ENCODE measurements at regions not wholly inside any gene's neighbourhood (a gene's known extent, or its start where the extent isn't known, plus 50 kb on each side); places are given as distances from the start of the nearest gene placed in this dataset.

- peak in 1 of 10 donors; percentile 38 for DNase-seq
- intact Hi-C loops (cut with DNase I): no loop called here
Observed at GRCh38 chr14:100397005-100397404, 73.9 kb downstream of the SLC25A47 start.

DNA sequence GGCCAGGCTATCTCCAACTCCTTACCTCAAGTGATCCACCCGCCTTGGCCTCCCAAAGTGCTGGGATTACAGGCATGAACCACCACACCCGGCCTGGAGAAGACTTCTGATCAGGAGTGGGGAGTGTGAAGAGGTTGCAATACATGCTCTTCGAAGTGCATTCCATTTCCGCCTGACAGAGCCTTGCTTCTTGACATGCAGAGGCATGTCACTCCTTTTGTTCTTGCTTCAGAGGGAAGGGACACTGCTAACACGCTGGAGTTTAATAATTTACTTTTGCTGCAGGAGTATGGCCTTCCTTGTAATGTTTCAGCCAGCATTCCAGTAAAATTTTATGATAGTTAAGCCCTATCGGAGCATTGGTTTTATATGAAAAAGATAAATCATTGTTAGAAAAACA, 74.9 kb downstream of the SLC25A47 start:
- intact Hi-C loops (cut with DNase I): no loop called here

GRCh38 chr14:100399052-100399849, 76.1 kb downstream of the SLC25A47 start:
- intact Hi-C loops (cut with DNase I): no loop called here
- DNase-seq: peak in 1 of 10 donors; percentile 86

More for the DNA sequence above, 74.9 kb downstream of the SLC25A47 start:
- DNase-seq: no peak

DNA sequence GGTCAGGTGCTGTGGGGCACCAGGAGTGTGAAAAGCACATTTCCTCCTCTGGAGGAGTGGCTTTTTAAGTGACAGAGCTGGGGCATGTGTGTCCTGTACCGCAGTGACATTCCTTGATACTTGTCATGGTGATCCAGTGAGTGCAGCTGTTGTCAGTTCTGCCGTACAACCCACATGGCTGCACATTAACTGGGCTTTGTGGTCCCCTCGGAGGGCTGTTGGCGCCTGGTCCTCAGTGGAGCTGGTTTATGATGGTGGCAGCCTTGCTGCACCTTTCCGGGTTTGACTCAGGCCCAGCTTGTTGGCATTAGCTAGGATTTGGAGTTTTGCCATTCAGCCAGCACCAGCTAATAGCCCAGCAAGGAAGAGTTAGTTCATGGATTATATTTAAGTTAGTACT, 77.0 kb downstream of the SLC25A47 start:
- DNase-seq: peak in 1 of 10 donors; percentile 75
- intact Hi-C loops (cut with DNase I): no loop called here

- peak in 1 of 10 donors; percentile 44 for DNase-seq
- intact Hi-C loops (cut with DNase I): no loop called here
Observed at GRCh38 chr14:100401031-100401692, 78.0 kb downstream of the SLC25A47 start.

- intact Hi-C loops (cut with DNase I): no loop called here
- DNase-seq: no peak
Observed at GRCh38 chr14:100401792-100402191, 78.7 kb downstream of the SLC25A47 start.

DNA sequence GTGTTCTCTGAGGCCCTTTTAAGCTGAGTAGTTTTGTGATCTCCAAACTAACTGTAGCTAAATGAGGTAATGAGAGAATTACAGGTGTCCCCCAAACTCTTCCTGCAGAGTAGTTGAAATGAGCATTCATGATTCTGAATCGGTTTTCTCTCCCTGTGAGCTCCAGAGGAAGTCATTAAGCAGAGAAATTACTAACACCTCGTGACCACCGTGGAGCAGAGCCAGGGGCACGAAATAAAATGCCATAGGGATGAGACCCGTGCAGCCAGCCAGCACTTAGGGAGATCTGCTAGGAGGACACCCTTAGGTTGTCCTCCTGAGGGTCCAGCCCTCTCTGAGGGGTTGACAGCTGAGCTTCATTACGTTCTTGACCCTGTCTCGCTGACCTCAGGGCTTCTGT, 79.5 kb downstream of the SLC25A47 start:
- intact Hi-C loops (cut with DNase I): no loop called here
- no peak for DNase-seq

GRCh38 chr14:100403105-100403504, 80.0 kb downstream of the SLC25A47 start:
- intact Hi-C loops (cut with DNase I): no loop called here

GRCh38 chr14:100403802-100404365, 80.7 kb downstream of the SLC25A47 start:
- peak in 1 of 10 donors; percentile 45 for DNase-seq
- intact Hi-C loops (cut with DNase I): no loop called here

More at GRCh38 chr14:100403105-100403504, 80.0 kb downstream of the SLC25A47 start:
- no peak for DNase-seq

- intact Hi-C loops (cut with DNase I): no loop called here
- peak in 1 of 10 donors; percentile 43 for DNase-seq
Observed at GRCh38 chr14:100404419-100404818, 81.3 kb downstream of the SLC25A47 start.

GRCh38 chr14:100405760-100406455, 82.8 kb downstream of the SLC25A47 start:
- intact Hi-C loops (cut with DNase I): no loop called here
- DNase-seq: peak in 1 of 10 donors; percentile 38

GRCh38 chr14:100406505-100407131, 83.5 kb downstream of the SLC25A47 start:
- intact Hi-C loops (cut with DNase I): no loop called here
- peak in 1 of 10 donors; percentile 61 for DNase-seq

GRCh38 chr14:100407376-100408102, 84.4 kb downstream of the SLC25A47 start:
- intact Hi-C loops (cut with DNase I): no loop called here
- DNase-seq: no peak

- intact Hi-C loops (cut with DNase I): no loop called here
- DNase-seq: peak in 1 of 10 donors; percentile 90
Observed at GRCh38 chr14:100408350-100409002, 85.3 kb downstream of the SLC25A47 start.

GRCh38 chr14:100409003-100409360, 85.8 kb downstream of the SLC25A47 start:
- no peak for DNase-seq
- intact Hi-C loops (cut with DNase I): no loop called here

DNA sequence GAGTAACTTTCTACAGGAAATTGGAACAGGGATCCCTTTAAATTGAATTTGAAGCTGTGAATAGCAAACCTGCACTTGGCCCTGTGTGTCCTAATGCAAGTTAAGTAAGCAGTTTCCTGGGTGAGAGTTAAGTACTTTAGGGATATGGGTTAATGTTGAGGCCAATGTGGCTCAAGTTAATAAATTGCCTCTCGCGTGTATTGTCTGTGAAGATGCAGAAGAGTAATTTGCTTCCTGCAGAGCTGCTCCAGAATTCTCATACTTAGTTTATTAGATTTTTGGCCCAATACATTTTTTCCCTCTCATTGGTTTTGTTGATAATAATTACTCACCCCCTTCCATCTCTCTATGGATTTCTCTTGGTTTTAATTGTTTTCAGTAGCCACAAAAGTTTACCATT, 86.5 kb downstream of the SLC25A47 start:
- no peak for DNase-seq
- intact Hi-C loops (cut with DNase I): loop anchor here (10.0 kb wide), 1 partner anchor 245 kb away; no protein-coding TSS in a partner anchor

GRCh38 chr14:100410056-100410565, 87.0 kb downstream of the SLC25A47 start:
- intact Hi-C loops (cut with DNase I): loop anchor here (10.0 kb wide), 1 partner anchor 245 kb away; no protein-coding TSS in a partner anchor
- DNase-seq: no peak

DNA sequence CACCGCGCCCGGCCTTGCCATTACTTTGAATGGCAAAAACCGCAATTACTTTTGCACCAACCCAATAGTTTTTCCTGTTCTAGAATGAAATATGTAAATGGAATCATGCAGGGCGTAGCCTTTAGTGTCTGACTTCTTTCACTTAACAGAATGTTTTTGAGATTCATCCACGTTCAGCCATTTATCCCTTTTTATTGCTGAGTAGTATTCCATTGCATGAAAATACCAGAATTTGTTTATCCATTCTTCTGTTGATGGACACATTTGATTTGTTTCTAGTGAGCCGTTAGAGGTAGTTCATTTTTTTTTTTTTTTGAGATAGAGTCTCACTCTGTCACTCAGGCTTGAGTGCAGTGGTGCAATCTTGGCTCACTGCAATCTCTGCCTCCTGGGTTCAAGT, 90.6 kb downstream of the SLC25A47 start:
- intact Hi-C loops (cut with DNase I): loop anchor here (10.0 kb wide), 1 partner anchor 241 kb away; no protein-coding TSS in a partner anchor
- DNase-seq: no peak

GRCh38 chr14:100415226-100415625, 92.1 kb downstream of the SLC25A47 start:
- intact Hi-C loops (cut with DNase I): loop anchor here (10.0 kb wide), 1 partner anchor 240 kb away; no protein-coding TSS in a partner anchor
- no peak for DNase-seq
